EH (cell line): ENCODE measurements at regions not wholly inside any gene's neighbourhood (a gene's known extent, or its start where the extent isn't known, plus 50 kb on each side); places are given as distances from the start of the nearest gene placed in this dataset.

Experiments
- DNase-seq: peaks from one replicate; pipeline ENCODE4 v3.0.0-alpha.2; 2015; ENCODE audit warnings: low read depth

DNA sequence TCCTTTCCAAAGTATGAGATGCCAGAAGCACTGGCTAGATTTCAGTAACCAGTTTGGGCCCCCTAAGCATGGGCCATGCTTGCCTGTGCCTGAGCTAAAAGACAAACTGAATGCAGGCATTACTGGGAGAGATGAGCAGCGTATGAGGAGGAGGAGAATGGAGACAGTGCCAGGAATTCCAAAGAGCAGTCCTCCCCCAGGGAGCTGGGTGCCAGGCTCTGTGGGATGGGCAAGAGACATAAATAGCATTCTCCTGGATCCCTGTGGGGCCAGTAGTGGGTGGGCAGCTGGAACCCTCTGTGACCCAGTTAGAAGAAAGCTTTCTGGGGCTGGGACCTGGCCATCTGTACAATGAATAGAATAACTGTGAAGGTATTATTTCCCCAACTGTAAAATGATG lies 235.6 kb downstream of the KCNA4 start:
- DNase-seq: no peak

DNA sequence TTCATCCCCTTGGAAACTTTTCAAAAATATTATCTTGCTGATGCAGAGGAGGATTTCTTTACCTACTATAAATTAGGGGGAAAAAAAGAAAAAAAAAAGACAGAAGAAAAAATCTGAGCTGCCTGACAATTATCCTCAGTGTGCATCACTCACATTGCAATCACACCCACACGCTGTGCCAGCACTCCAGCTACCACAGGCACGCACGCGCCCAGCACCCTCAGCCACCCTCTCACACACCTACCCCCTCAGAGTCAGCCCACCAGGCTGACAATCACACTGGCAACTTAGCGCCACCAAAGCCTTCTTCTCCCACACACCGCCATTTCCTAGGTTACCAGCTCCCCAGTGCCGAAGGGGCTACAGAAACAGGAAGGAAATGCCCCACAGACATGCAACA lies 236.1 kb downstream of the KCNA4 start:
- DNase-seq: no peak

DNA sequence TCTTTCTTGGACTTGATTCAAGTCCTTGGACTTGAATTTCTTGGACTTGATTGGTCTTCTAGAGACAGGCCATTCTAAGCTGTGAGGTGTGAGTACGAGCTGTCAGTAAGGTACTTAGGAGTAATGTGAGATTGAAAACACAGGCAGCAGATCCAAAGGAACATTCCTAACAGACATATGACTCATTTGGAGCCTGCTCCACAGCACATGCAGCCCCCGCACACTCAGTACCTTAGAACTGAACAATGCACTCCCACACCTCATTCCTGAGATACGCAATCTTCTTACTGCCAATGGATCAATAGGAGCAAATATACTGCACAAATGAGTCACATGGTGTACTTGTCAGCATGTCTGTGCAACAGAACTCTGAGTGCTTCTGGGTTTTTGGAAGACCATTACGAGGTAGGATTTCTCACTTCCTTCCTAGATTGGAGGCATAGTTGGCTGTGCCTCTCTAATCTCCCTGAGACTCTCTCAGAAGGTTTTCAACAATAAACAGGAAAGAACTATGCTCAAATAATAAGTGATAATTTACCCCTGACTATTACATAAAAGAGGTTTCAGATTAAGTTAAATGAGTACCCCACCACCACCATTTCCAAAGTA lies 243.1 kb downstream of the KCNA4 start:
- DNase-seq: no peak

DNA sequence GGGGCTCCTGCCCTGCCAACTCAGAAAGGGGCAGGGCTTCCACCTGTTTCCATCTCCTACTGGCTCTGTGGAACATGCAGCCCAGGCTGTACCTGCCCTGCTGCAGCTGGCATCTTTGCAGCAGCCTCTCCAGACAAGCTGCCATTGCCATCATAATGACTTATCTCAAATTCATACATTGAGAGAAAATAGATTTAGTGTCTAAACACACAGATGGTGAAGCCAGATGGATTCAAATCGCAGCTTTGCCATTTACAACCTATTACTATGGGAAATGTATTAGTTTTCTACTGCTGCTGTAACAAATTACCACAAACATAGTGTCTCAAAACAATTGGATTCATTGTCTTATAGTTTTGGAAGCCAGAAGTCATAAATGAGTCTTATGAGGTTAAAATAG lies 260.0 kb downstream of the KCNA4 start:
- no peak for DNase-seq

DNA sequence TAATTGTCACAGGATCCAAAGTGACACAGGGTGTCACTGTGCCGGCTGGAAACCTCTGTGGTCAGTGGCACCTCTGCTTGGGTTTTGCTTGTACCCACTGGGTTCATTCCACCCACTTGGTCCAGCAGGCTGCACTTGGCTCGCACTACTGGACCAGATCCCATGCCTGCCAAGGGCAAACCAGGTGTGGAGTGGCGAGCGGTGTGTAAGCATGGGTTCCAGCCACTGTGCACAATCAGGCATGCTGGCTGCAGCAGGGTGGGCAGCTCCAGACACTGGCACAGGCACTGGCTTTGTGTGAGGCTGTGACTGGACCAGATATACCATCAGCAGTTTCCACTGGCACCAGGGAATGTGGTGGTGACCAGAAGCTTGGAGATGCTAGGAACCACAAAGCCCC lies 261.4 kb downstream of the KCNA4 start:
- no peak for DNase-seq

DNA sequence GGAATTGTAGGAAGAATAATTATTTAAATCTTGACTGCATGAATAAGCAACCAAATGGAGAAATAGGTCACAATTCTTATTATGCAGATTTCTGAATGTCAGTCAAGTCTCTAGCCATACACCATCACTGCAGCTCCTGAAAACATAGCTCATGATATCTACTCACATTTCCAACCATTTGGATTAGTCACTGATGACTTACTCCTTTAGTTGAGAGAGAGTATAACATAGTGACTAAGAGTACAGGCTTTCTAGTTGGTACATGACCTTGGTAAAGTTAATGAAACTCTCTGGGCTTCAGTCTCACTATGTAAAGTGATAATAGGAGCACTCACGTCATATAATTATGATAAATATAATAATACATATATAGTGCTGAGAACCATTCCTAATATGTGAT lies 265.2 kb downstream of the KCNA4 start:
- DNase-seq: no peak

DNA sequence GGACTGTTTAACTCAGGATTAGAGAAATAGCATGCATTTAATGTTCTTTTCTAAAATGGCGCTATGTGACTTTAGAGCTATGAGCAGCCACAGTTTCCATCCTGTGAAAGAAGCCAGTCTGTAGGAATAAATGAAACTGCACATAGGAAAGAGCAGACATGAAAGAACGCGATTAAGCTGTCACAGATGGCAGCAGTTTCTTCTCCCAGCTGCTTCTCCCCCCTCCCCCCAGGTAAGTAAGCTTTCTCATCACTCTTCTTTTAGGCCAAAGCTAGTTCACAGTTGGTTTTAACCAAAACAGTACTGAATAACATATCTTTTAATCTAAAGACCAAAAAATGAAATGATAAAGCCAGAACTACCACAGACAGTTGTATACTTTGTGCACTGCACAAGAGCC lies 266.4 kb downstream of the KCNA4 start:
- DNase-seq: no peak

DNA sequence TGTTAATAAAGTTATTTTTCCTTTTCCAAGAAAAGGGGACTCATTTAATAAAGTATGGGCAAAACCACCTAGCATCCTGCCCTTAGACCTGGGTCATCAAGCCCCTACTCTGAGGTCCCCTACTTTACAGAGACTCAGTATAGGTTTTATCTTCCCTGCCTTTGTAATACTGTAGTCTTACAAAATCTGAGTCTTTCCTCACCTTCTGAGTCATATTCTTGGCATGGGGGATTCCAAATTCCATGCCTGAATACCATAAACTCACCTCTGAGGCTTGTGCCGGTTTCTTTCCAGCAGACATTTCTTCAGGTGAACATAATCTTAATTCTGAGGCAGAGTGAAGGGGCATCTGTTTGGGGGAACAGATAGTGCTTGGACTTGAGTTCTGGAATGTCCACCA lies 282.5 kb downstream of the KCNA4 start:
- no peak for DNase-seq

DNA sequence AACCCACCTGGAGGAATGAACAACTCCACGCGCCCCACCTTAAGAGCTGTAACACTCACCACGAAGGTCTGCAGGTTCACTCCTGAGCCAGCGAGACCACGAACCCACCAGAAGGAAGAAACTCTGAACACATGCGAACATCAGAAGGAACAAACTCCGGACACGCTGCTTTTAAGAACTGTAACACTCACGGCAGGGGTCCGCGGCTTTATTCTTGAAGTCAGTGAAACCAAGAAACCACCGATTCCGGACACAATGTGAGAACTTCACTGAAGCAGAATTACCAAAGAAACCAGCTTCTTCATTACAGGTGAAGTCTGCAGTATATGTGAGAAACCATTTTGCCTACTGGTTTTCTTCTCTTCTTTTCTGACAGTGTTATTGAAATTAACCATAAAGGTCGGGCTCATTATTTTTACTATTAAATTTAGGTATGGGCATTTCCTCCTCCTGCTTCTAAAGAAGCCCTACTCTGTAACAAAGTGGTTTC lies 303.0 kb downstream of the KCNA4 start:
- no peak for DNase-seq

DNA sequence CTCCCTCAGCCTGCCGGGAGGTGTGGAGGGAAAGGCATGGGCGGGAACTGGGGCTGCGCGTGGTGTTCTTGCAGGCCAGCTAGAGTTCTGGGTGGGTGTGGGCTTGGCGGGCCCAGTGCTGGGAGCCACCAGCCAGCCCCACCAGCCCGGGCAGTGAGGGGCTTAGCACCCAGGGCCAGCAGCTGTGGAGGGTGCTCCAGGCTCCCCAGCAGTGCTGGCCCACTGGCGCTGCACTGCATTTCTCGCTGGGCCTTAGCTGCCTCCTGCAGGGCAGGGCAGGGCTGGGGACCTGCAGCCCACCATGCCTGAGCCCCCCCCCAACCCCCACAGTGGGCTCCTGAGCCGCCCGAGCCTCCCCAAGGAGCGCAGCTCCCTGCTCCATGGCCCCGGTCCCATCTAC lies 304.2 kb downstream of the KCNA4 start:
- DNase-seq: no peak

DNA sequence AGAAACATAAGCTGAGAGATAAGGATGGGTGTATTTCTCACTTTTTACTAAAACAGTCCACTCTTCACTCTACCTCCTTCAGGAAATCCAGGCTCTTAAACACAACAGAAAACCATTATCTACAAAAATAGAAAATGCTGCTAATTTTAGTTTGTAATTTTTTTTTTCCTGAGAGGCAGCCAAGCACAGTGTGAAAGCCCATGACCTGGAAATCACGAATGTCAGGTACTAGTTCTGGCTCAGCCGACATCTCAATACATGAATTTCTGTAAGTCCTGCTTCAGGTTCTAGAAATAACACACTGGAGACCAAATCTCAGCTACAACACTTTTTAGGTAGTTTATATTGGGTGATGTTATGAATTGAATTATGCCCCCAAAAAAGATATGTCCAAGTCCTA lies 308.9 kb downstream of the KCNA4 start:
- DNase-seq: no peak

DNA sequence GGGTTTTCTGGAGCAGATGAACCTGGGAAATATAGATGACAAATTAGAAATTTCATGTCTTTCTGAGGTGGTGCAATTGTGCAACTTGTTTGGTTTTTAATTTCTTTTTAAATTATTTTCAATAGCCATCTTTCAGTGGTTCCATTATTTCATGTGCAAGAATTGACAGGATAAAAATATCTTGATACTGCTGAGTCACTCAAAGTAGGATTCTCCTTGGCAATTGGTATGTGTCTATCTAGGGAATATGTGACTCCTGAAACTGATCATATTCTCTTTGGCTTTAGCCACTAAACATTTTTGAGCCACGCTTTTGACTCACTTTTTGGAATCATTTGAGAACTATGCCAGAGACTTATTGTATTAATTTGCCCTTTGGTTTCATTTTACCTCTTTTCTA lies 331.5 kb downstream of the KCNA4 start:
- no peak for DNase-seq

DNA sequence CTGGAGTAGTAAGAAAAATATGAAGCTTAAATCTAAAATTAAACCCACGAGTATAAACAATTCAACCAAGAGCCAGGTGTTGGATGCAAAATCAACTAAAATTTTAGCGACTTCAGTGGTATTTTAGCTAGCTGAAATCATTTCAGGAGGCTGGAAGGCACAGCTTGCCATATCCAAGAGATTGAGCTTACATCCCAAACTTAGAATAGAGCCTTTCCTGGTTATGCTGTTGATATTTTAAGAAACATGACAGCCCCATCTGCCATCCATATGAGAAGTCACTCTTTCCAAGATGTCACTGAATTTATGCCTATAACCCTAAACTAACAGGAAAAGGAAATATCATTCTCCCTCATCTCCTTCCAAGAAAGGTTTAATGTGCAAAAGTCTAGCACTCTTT lies 334.0 kb downstream of the KCNA4 start:
- no peak for DNase-seq

DNA sequence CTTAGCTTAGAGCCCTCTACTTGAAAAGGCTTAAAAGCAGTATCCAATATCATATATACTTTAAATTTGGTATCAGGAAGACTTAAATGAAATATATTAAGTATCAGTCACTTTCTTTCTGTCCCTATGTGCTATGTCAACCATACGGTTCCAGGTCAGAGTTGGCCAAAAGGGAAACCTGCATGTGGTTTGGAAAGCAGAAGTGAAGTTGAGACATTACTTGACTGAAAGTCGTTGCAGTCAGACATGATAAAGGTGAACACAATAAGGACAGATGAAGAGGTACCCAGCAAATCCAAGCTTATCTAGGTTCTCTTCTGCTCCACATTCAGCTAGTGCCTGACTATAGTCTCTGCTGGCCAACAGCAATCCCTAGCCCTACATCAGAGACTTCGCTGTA lies 336.8 kb downstream of the KCNA4 start:
- DNase-seq: no peak

DNA sequence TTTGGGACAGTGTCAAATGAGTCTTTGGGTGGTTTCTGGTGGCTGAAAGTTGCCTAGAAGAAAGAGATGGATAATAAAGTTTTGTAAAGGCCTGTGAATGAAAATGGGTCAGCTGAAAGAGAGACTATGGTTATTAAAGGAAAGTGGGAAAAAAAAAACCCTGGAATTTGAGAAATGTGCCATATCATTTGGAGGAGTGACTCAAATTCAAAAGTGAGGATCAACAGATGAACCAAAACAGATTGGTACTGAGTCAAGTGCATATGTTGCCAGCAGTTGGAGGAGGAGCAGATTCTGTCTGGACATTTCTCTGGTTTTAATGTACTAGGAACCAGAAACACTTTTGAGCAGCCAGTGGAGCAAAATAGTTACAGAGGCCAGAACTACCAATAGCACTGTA lies 339.8 kb downstream of the KCNA4 start:
- DNase-seq: no peak

DNA sequence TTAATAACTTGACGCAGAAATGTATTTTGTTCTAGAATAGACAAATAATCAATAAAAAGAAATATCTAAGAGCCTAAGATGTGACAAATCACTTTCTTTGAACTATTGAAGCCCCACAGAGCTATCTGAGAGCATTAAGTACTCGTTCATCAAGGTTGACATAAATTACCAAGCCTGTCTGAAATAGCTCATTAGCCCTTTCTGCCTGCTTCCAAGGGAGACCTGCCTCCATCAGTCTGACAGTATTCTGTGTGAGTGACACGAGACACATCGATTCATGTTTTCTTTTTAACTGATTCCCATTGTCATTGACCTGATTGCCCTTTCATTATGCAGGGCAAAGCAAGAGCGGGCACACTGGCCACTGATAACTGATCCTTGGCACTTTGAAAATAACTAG lies 347.5 kb downstream of the KCNA4 start:
- no peak for DNase-seq

DNA sequence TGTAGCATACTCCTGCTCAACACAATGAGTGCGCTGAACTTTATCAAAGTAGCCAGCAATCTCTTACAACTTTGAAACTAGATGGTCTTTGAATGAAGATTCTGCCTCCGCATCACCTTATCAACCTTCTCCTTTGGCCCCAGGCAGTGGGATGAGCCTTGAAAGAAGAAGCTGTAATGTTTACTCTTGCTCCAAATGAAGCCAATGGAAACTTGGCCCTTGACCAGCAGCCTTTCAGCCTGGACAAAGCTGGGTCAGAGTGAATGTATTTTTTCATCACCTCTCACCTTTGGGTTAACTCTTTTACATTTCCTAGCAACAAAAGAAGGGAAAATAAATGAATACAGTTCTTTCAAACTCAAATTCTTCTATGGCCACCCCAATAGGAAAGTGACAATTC lies 359.1 kb downstream of the KCNA4 start:
- DNase-seq: no peak

DNA sequence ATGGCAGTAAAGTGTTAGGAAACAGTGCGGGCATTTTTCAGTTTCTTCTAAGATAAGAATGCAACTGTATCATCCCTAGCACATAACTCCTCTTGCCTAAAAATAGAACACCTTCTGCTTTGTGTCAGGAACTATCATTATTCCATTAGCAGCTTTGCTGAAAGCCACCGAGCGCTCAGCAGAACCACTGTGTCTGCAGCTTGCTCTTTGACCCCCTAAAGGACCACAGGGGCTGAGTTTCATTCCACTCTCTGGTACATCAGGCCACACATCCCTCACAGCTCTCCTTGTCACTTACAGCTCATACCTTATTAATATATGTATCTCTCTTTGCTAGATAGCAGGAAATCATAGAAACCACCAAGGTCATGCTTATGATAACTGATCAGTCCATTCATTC lies 360.2 kb downstream of the KCNA4 start:
- DNase-seq: no peak

DNA sequence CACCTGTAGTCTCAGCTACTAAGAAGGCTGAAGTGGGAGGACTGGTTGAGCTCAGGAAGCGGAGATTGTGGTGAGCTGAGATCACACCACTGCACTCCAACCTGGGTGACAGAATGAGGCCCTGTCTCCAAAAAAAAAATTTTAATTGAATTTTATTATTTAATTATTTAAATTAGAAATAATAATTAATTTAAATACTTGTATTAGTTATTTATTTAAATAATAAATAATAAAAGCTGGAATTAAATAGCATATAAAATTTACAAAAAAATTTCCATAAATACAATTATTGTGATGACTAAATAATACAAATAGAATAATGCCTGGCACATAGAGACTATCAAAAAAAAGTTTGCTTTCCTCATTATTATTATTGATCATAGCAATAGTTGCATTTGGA lies 371.5 kb downstream of the KCNA4 start:
- no peak for DNase-seq

DNA sequence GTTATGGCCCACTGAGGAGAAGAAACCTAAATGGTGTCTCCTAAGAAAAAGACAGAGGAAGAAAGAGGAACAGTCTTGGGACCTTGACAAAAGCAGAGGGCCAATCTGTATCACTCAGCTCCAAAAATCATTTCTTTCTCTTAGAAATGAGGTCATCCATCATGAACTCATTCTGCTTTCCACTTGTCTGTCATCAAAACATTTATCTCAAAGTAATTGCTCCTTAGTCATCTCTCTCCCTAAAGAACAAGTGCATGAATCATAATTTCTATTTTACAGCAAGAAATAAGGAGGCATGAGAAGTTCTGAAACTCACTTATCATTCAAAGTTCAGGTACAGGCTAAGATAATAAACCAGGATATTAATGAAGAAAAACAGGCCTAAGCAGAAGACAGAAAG lies 375.6 kb downstream of the KCNA4 start:
- no peak for DNase-seq

DNA sequence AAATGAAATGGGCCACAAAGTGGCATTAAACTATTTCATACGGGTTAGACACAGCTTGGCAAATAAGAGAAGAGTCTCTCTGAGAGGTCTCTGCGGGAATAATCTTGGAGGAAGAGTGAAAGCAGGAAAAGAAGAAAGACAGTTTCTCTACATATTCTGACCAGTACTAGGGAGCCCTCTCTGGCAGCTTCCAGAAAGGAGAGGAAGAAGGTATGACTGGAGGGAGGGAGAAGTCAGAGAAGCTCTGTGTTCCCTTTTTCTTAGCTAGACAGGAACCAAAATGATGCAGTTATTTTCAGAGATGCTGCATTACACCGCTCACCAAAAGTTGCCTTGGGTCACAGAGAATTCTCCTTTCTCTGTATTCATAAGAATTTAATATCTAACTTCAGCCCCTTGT lies 382.1 kb downstream of the KCNA4 start:
- DNase-seq: no peak

DNA sequence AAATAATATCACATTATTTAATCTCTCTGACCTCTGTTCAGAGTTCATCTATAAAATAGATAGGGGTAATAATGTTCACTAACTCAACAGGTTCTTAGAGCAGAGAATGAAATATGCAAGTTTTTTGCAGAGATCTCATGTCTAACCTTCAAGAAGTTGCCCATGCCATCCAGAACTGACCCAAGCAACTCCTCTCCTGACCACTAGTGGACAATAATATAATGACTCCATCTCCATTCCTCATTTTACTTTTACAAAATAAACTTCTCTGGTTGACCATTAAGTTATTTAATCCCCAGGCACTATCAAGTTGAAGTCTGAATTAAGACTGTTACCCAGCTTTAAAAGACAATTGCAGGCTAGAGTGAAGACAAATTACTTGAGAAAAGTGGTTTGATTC lies 382.6 kb downstream of the KCNA4 start:
- DNase-seq: no peak

DNA sequence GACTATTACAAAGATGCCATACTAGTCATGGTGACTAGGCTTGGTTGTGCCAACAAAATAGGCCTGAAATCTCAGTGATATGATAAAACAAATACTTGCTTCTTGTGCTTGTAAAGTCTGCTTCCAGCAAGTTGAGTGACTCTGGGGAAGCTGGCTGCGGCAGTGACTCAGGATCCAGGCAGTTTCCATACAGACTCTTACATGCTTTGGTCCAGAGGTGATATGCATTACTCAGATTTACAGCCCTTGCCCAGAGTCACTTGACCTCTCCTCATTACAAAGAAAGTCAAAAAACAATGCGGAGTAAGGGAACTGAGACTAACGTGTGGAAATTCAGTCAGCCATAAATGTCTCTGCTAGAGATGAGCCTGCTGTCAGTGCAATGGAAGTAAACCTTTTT lies 387.5 kb downstream of the KCNA4 start:
- DNase-seq: no peak

DNA sequence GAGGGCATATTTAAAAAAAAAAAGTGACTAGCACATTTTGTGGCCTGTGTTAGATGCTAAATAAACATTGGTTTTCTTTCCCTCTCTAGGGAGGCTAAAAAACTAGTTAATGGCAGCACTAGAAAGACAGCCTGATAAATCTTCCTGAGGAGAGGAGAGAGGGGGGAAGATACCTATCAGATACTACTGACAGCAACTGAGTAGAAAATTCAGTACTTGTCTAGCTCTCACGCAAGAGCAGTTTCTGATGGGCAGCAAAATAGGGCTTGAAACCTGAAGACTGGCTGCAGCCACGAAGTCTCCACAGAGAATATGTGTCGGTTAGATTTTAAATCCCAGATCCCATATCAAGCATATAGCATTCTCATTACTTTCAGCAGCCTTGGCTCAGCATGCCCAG lies 388.2 kb downstream of the KCNA4 start:
- DNase-seq: no peak

DNA sequence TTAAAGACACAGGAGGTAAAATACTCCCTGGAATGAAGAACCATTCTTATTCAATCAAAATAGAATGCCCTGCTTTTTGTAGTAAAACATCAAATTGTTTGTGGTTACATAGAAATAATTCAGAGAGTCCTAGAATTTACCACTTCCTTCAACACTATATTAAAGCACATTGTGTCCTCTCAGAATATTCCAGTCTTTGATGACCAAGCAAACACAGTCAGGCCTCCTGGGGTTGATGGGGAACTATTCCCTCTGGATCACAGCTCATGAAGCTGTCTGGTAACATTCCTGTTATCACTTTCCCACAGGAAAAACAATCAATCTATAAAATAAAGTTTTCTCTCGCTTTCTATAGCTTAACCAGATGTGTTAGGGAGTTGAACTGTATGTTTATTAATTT lies 389.3 kb downstream of the KCNA4 start:
- DNase-seq: no peak
